SK-N-SH (cell line): ENCODE measurements at regions not wholly inside any gene's neighbourhood (a gene's known extent, or its start where the extent isn't known, plus 50 kb on each side); places are given as distances from the start of the nearest gene placed in this dataset.

Source experiments
- CTCF ChIA-PET: fragments of 300-600, 350-600 bp; formaldehyde crosslinking; extraction: SDS; loops from one replicate; lab custom pipeline; 2021; lab: Yijun Ruan, JAX
- POLR2A ChIA-PET: fragments of 350-600 bp; sonication (Branson Sonifier 250); formaldehyde crosslinking; extraction: SDS; loops from one replicate; lab custom pipeline; 2020; ENCODE audit warnings: antibody characterized with exemption, inconsistent platforms; lab: Yijun Ruan, JAX
- DNase-seq: peaks from one replicate; pipeline ENCODE4 v3.0.0; 2012
- H2AFZ ChIP-seq: fragments of 200-600 bp; sonication (generic); 2 replicates; pipeline ENCODE4 v1.8.1; 2016; ENCODE audit warnings: antibody characterized with exemption, mild to moderate bottlenecking, low read depth
- H3F3A ChIP-seq: fragments of 200-600 bp; sonication (generic); replicated peaks from 2 replicates; pipeline ENCODE3; 2016; ENCODE audit warnings: antibody characterized with exemption, mild to moderate bottlenecking; ENCODE audit not compliant: insufficient read depth
- H3K27ac ChIP-seq, 2 experiments: fragments of 200-500 bp in 1 of 2; fragments of 200-600 bp in 1 of 2; sonication (Bioruptor generic) in 1 of 2; sonication (generic), shearing (Covaris generic) in 1 of 2; 2 replicates each; pipeline versions ENCODE4 v1.5.1 to v1.6.1; 2014 to 2016; ENCODE audit warnings: low read depth in 2 of 2, inconsistent platforms in 1 of 2, low read length in 1 of 2, mild to moderate bottlenecking in 1 of 2, mixed read lengths in 1 of 2
- H3K27me3 ChIP-seq: fragments of 200-600 bp; sonication (generic), shearing (Covaris generic); 2 replicates; pipeline ENCODE4 v1.6.1; 2016; ENCODE audit warnings: mixed run types; ENCODE audit not compliant: insufficient read depth
- H3K36me3 ChIP-seq, 2 experiments: fragments of 200-500 bp in 1 of 2; fragments of 200-600 bp in 1 of 2; sonication (Bioruptor generic) in 1 of 2; sonication (generic) in 1 of 2; replicated peaks in 1 of 2; 2 replicates each; pipeline versions ENCODE3 to v1.5.1; 2014 to 2016; ENCODE audit warnings: low read length in 1 of 2, mild to moderate bottlenecking in 1 of 2; ENCODE audit not compliant: insufficient read depth in 2 of 2, control insufficient read depth in 1 of 2
- H3K4me1 ChIP-seq, 2 experiments: fragments of 200-500 bp in 1 of 2; fragments of 200-600 bp in 1 of 2; sonication (Bioruptor generic) in 1 of 2; sonication (generic), shearing (Covaris generic) in 1 of 2; 2 replicates each; pipeline versions ENCODE4 v1.5.1 to v1.6.1; 2014 to 2016; ENCODE audit warnings: low read depth in 1 of 2, low read length in 1 of 2, mixed run types in 1 of 2; ENCODE audit not compliant: insufficient read depth in 2 of 2, control insufficient read depth in 1 of 2
- H3K4me2 ChIP-seq: fragments of 200-600 bp; sonication (generic), shearing (Covaris generic); 2 replicates; pipeline ENCODE4 v1.6.1; 2017; ENCODE audit warnings: mixed run types
- H3K4me3 ChIP-seq, 2 experiments: fragments of 200-500 bp in 1 of 2; fragments of 200-600 bp in 1 of 2; sonication (Bioruptor generic) in 1 of 2; sonication (generic), shearing (Covaris generic) in 1 of 2; 2 replicates each; pipeline versions ENCODE4 v1.5.1 to v1.8.1; 2014 to 2016; ENCODE audit warnings: low read depth in 2 of 2, inconsistent platforms in 1 of 2, low read length in 1 of 2, mild to moderate bottlenecking in 1 of 2, mixed read lengths in 1 of 2, moderate library complexity in 1 of 2
- H3K79me2 ChIP-seq: fragments of 200-600 bp; sonication (generic); 2 replicates; pipeline ENCODE4 v1.8.1; 2017; ENCODE audit warnings: mild to moderate bottlenecking; ENCODE audit not compliant: insufficient read depth
- H3K9ac ChIP-seq: fragments of 200-600 bp; sonication (generic); 2 replicates; pipeline ENCODE4 v1.6.1; 2017; ENCODE audit warnings: mixed run types
- H3K9me2 ChIP-seq: fragments of 200-600 bp; sonication (generic); 2 replicates; pipeline ENCODE4 v1.6.1; 2017; ENCODE audit warnings: mixed run types
- H3K9me3 ChIP-seq: fragments of 200-600 bp; sonication (generic); 2 replicates; pipeline ENCODE4 v1.6.1; 2017; ENCODE audit warnings: mixed run types, mild to moderate bottlenecking, moderate library complexity
- H4K20me1 ChIP-seq: fragments of 200-600 bp; sonication (generic); 2 replicates; pipeline ENCODE4 v1.6.1; 2017; ENCODE audit warnings: mild to moderate bottlenecking, mixed run types; ENCODE audit not compliant: insufficient read depth
- CHD2 ChIP-seq: fragments of 150-350 bp; IDR thresholded peaks from 2 replicates; pipeline ENCODE4 v1.6.1; 2018; ENCODE audit warnings: low read length; ENCODE audit not compliant: partially characterized antibody
- CTCF ChIP-seq: fragments of 200-600 bp; sonication (generic); IDR thresholded peaks from 2 replicates; pipeline ENCODE4 v1.6.1; 2017; ENCODE audit warnings: antibody characterized with exemption, mild to moderate bottlenecking, moderate library complexity
- ELF1 ChIP-seq: IDR thresholded peaks from 2 replicates; pipeline ENCODE4 v1.4.0; 2012
- EZH2phosphoT487 ChIP-seq: fragments of 200-600 bp; sonication (generic); IDR thresholded peaks from 2 replicates; pipeline ENCODE4 v1.6.1; 2017; ENCODE audit warnings: low read depth, mixed run types, mild to moderate bottlenecking, antibody characterized with exemption, moderate library complexity, borderline replicate concordance
- FOSL2 ChIP-seq: IDR thresholded peaks from 2 replicates; pipeline ENCODE4 v1.4.0; 2012; ENCODE audit warnings: low read depth, mild to moderate bottlenecking, moderate library complexity, borderline replicate concordance
- FOXJ3 ChIP-seq: sonication (generic); formaldehyde crosslinking; IDR thresholded peaks from 2 replicates; pipeline ENCODE4 v1.5.1; 2020; ENCODE audit warnings: mild to moderate bottlenecking, missing genetic modification reagents
- FOXM1 ChIP-seq: IDR thresholded peaks from 2 replicates; pipeline ENCODE4 v1.4.0; 2012; ENCODE audit warnings: low read depth, mild to moderate bottlenecking
- GABPA ChIP-seq: IDR thresholded peaks from 2 replicates; pipeline ENCODE4 v1.4.0; 2012; ENCODE audit warnings: low read depth, mild to moderate bottlenecking
- JUND ChIP-seq: IDR thresholded peaks from 2 replicates; pipeline ENCODE4 v1.4.0; 2012
- MEF2A ChIP-seq: IDR thresholded peaks from 2 replicates; pipeline ENCODE4 v1.4.0; 2012; ENCODE audit warnings: low read depth, borderline replicate concordance
- MXI1 ChIP-seq: IDR thresholded peaks from 2 replicates; pipeline ENCODE4 v1.6.1; 2012; ENCODE audit warnings: mild to moderate bottlenecking, low read depth, low read length, improper control_type of control experiment
- NFIC ChIP-seq: IDR thresholded peaks from 2 replicates; pipeline ENCODE4 v1.4.0; 2012; ENCODE audit warnings: borderline replicate concordance
- NRF1 ChIP-seq: IDR thresholded peaks from 2 replicates; pipeline ENCODE4 v1.6.1; 2012; ENCODE audit warnings: low read depth, mild to moderate bottlenecking, low read length
- PBX3 ChIP-seq: IDR thresholded peaks from 2 replicates; pipeline ENCODE4; 2012
- POLR2AphosphoS5 ChIP-seq: IDR thresholded peaks from 2 replicates; pipeline ENCODE4 v1.6.1; 2012; ENCODE audit warnings: low read depth, low read length
- RAD21 ChIP-seq: IDR thresholded peaks from 2 replicates; pipeline ENCODE4 v1.6.1; 2012; ENCODE audit warnings: mild to moderate bottlenecking, low read length
- RCOR1 ChIP-seq: fragments of 150-350 bp; IDR thresholded peaks from 2 replicates; pipeline ENCODE4 v1.6.1; 2017; ENCODE audit warnings: antibody characterized with exemption, low read length
- RFX5 ChIP-seq: IDR thresholded peaks from 2 replicates; pipeline ENCODE4 v1.6.1; 2012; ENCODE audit warnings: mild to moderate bottlenecking, improper control_type of control experiment, low read length
- RXRA ChIP-seq: IDR thresholded peaks from 2 replicates; pipeline ENCODE4 v1.4.0; 2012; ENCODE audit warnings: low read depth, mild to moderate bottlenecking, borderline replicate concordance
- SIN3A ChIP-seq: IDR thresholded peaks from 2 replicates; pipeline ENCODE4 v1.6.1; 2012; ENCODE audit warnings: low read depth, mild to moderate bottlenecking, low read length, moderate library complexity, borderline replicate concordance
- SMC3 ChIP-seq: IDR thresholded peaks from 2 replicates; pipeline ENCODE4 v1.6.1; 2012; ENCODE audit warnings: low read depth, low read length, improper control_type of control experiment
- TAF1 ChIP-seq: IDR thresholded peaks from 2 replicates; pipeline ENCODE4 v1.6.1; 2012; ENCODE audit warnings: low read depth, mild to moderate bottlenecking, low read length, moderate library complexity, borderline replicate concordance
- TEAD4 ChIP-seq: IDR thresholded peaks from 2 replicates; pipeline ENCODE4 v1.4.0; 2012; ENCODE audit warnings: mild to moderate bottlenecking, borderline replicate concordance; ENCODE audit not compliant: insufficient read depth
- YY1 ChIP-seq: IDR thresholded peaks from 2 replicates; pipeline ENCODE4 v1.4.0; 2012; ENCODE audit warnings: low read depth, mild to moderate bottlenecking
- WGBS: methylation state at CpG from one replicate; pipeline ENCODE4 v1.1.6; 2017; ENCODE audit warnings: low lambda C conversion rate; 5-methylcytosine and 5-hydroxymethylcytosine counted together
- TF ChIP-seq, protein P1 (sequence below): fragments of 150-350 bp; IDR thresholded peaks from 2 replicates; pipeline ENCODE4 v1.6.1; 2016; ENCODE audit warnings: mild to moderate bottlenecking, low read depth, low read length
- TF ChIP-seq, protein P2 (sequence below): IDR thresholded peaks from 2 replicates; pipeline ENCODE4 v1.4.0; 2012; ENCODE audit warnings: low read depth, borderline replicate concordance
- TF ChIP-seq, protein P3 (sequence below): IDR thresholded peaks from 2 replicates; pipeline ENCODE4 v1.4.0; 2012; ENCODE audit warnings: low read depth

DNA sequence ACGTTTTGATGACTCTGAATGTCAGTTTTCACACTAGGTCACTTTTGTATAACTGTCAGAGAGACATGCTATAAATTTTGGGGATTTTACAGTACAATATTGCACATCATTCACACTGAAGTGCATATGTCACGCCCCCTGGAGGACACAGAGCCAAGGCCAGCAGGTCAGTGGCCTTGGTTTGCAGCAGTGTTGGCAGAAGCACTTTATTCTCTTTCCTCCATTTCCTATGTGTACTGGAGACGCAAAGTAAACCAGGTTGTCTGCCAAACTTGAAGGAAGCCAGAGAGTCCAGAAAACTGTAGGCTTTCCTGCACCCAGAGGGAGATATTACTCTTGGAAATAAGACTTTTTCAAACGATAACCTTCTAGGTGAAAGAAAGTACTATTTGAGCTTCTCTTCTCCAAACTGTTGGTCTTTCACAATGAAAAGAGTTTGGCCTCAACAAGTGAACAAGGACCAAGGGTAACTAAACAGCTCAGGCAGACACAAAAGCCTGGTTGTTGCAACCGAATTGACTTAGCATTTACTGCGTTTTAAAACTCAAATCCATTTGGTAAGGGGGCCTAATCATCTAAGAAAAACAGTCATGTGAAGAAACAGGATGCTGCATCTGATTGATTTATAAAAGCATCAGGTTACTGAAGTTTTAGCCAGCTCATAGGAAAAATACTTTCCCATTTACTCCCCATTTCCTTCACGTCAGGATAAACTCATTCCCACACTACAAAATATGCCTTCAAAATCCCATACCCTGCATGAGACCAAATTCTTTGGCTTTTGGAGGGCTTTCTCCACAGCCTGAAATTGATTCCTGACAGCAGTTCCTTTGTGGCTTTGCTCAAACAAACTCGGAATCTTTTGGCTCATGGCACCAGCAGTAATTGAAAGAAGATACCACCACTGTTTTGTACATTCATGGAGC, 83.0 kb upstream of the SEC61G start:
- no peaks in the 10 kb centered on the region for H3K27me3 ChIP-seq
- TF ChIP-seq JUND: peak; percentile 34; the same call in 1 of the 2 replicates
- TF ChIP-seq RCOR1: no peak
- TF ChIP-seq GABPA: no peak
- TF ChIP-seq POLR2AphosphoS5: no peak
- TF ChIP-seq TEAD4: peak; percentile 71
- no peak for TF ChIP-seq FOXJ3 (CRISPR knock-in tag)
- 0 out of 2 replicates have a peak, but pooled peaks have one; percentile 28 for TF ChIP-seq FOXM1
- no peak for TF ChIP-seq CHD2
- peak; percentile 30; the same call in 1 of the 2 replicates for TF ChIP-seq FOSL2
- no peak for TF ChIP-seq YY1
- no peak for TF ChIP-seq RFX5
- TF ChIP-seq SIN3A: no peak
- TF ChIP-seq PBX3: peak; percentile 87
- TF ChIP-seq EZH2phosphoT487: no peak
- no peak for TF ChIP-seq MEF2A
- TF ChIP-seq MXI1: no peak
- TF ChIP-seq NRF1: no peak
- TF ChIP-seq TAF1: no peak
- TF ChIP-seq, protein P1, sequence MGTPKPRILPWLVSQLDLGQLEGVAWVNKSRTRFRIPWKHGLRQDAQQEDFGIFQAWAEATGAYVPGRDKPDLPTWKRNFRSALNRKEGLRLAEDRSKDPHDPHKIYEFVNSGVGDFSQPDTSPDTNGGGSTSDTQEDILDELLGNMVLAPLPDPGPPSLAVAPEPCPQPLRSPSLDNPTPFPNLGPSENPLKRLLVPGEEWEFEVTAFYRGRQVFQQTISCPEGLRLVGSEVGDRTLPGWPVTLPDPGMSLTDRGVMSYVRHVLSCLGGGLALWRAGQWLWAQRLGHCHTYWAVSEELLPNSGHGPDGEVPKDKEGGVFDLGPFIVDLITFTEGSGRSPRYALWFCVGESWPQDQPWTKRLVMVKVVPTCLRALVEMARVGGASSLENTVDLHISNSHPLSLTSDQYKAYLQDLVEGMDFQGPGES: no peak
- no peak for TF ChIP-seq RXRA
- peak; percentile 27; the same call in 1 of the 2 replicates for TF ChIP-seq SMC3
- peak; percentile 38 for TF ChIP-seq RAD21
- no peak for TF ChIP-seq ELF1
- TF ChIP-seq, protein P2, sequence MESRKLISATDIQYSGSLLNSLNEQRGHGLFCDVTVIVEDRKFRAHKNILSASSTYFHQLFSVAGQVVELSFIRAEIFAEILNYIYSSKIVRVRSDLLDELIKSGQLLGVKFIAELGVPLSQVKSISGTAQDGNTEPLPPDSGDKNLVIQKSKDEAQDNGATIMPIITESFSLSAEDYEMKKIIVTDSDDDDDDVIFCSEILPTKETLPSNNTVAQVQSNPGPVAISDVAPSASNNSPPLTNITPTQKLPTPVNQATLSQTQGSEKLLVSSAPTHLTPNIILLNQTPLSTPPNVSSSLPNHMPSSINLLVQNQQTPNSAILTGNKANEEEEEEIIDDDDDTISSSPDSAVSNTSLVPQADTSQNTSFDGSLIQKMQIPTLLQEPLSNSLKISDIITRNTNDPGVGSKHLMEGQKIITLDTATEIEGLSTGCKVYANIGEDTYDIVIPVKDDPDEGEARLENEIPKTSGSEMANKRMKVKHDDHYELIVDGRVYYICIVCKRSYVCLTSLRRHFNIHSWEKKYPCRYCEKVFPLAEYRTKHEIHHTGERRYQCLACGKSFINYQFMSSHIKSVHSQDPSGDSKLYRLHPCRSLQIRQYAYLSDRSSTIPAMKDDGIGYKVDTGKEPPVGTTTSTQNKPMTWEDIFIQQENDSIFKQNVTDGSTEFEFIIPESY: no peak
- peak; percentile 44; the same call in 1 of the 2 replicates for TF ChIP-seq NFIC
- TF ChIP-seq, protein P3, sequence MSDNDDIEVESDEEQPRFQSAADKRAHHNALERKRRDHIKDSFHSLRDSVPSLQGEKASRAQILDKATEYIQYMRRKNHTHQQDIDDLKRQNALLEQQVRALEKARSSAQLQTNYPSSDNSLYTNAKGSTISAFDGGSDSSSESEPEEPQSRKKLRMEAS: no peak
- TF ChIP-seq CTCF: peak; percentile 72

More for the DNA sequence above, 83.0 kb upstream of the SEC61G start:
- ChIA-PET CTCF (interaction anchor here (0.7 to 8.3 kb wide), 9 partner anchors 11 to 413 kb away, joined by 3 to 83 read pairs (median 4); no protein-coding TSS in a partner anchor), POLR2A (no interaction called here)
- H3K4me2 ChIP-seq: peak overlapping the region; percentile 34; the same call in 1 of the 2 replicates
- H3K36me3 ChIP-seq: no peaks in the 10 kb centered on the region
- WGBS: 56% methylated on average over 8 of the region's 8 CpGs
- peak overlapping the region; percentile 69 to 93; a peak in 3 of 4 replicates for H3K27ac ChIP-seq
- H4K20me1 ChIP-seq: no peaks in the 10 kb centered on the region
- peak overlapping the region in 1 of 2 experiments; percentile 2; a peak in 1 of 4 replicates for H3K4me3 ChIP-seq
- peak overlapping the region; percentile 11 for H2AFZ ChIP-seq
- H3K4me1 ChIP-seq: peaks cover 3 to 6% of the 10 kb centered on the region in 2 experiments; a peak in 3 of 4 replicates
- H3K9ac ChIP-seq: peak overlapping the region; percentile 30; the same call in 1 of the 2 replicates
- no peaks in the 10 kb centered on the region for H3K79me2 ChIP-seq
- no peaks in the 10 kb centered on the region for H3K9me2 ChIP-seq
- H3F3A ChIP-seq: peaks cover 20% of the 10 kb centered on the region
- DNase-seq: no peak
- no peaks in the 10 kb centered on the region for H3K9me3 ChIP-seq
